ENCODE measurements at regions not wholly inside any gene's neighbourhood (a gene's known extent, or its start where the extent isn't known, plus 50 kb on each side); places are given as distances from the start of the nearest gene placed in this dataset.

DNA sequence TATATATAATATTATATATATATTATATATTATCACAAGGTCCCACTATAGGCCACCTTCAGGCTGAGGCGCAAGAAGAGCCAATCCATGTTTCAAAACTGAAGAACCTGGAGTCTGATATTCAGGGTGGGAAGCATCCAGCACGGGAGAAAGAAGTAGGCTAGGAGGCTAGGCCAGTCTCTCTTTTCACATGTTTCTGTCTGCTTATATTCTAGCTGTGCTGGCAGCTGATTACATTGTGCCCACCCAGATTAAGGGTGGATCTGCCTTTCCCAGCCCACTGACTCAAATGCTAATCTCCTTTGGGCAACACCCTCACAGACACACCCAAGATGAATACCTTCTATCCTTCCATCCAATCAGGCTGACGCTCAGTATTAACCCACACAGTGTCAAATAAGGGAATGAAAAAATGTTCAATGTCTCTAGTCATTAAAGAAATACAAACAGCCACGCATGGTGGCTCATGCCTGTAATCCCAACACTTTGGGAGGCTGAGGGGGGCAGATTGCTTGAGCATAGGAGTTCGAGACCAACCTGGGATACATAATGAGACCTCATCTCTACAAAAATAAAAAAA is 135.4 kb upstream of the PCBD1 start:
- DNase-seq: no peak

DNA sequence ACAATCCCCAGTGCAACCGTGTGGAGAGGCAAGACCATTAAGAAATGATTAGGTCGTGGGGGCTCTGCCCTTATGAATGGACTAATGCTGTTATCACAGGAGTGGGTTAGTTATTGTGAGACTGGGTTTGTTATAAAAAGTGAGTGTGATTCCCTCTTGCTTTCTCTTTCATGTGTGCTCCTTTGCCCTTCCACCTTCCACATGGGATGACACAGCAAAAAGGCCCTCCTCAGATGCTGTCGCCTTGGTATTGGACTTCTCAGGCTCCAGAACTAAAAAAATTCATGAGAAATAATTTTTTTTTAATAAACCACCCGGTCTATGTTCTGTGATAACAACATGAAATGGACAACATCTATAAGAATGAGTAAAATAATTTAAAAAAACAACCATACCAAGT is 136.1 kb upstream of the PCBD1 start:
- DNase-seq: no peak

DNA sequence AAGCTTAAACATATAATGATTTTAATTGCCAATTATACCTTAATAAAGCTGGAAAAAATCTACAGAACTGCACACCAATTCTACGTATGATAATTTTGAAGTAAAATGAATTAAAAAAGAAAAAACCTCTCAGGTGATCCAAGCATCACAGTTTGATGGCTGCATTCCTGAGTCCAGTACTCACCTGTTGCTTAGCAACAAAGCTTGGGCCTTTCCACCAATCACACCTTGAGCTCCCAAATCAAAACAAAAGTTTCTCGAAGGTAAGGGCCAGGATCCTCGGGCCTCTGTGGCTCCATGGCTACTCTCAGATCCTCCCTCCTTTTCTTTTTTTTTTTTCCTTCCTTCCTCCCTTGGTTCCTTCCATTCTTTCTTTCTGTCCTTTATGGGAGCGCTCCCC is 137.2 kb upstream of the PCBD1 start:
- DNase-seq: no peak

DNA sequence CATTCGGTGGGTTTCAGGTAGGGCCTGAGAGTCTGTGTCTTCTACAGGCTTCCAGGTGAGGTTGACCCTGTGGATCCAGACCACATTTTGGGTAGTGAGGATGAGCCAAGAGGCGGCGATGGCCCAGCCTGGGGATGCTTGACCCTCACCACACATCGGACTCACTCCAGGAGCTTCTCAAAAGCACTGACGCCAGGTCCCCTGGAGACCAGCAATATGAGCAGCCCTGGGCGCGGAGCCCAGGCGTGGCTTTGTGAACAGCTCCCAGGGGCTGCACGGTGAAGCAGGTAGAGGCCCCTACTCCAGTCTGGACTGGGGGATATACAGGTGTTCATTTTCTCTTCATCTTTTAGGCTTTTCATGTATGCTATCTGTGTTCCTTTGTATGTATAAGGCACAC is 139.7 kb upstream of the PCBD1 start:
- no peak for DNase-seq

DNA sequence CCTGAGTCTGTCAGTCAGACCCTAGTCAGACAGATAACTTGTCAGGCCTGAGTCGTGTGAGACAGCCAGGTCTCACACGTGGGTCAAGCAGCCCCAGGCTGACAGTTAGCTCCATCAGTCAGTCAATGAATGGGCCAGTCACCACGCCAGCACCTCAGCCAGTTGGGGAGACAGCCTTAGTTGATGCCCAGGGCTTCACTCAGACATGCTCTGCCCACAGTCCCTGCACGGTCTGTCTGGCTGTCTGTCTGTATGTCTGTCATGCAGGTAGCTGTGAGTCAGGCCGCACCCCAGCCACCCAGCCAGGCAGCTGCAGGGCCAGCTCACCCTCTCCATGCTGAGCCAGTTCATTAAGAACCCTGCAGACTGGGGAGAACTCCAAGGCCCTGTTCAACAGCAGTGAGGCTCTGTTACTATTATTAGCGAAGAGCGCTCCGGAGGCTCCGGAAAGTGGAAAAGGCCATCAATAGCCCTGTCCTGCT is 141.1 kb upstream of the PCBD1 start:
- DNase-seq: no peak

DNA sequence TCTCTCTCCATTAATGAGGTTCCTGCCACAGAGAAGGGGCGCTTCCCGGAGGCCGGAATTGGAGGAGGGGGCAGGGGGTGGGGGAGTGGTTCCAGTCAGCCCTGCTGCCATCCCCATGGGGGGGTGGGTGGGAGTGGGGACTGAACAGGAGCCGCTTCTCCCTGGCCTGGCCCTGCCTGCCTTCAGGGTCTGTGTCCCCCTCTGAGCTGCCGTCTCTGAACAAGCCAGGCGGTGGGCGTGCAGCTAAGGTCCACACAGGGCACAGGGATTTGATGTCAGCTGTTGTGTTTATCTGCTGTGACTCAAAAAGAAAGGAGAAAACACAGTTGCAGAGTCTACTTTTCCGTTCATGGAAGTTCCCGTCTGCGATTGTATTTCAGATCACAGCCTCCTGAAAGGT is 141.5 kb upstream of the PCBD1 start:
- DNase-seq: no peak

DNA sequence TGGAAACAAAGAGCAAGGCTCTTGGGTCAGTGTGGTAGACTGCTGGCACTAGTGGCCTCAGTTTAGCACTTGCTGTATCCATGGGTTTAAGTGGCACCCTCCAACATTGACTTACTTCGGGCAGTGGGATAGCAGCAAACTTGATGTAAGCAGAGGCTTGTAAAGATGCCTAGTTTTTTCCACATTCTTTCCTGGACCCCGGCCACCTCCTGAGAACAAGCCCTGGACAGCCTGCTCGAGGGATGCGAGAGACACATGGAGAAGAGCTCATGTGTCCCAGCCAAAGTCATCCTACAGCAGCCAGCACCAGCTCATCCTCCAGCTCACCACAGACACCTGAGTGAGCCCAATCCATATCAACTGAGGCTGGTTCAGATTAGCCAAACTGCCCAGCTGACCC is 142.7 kb upstream of the PCBD1 start:
- DNase-seq: peak; percentile 30

DNA sequence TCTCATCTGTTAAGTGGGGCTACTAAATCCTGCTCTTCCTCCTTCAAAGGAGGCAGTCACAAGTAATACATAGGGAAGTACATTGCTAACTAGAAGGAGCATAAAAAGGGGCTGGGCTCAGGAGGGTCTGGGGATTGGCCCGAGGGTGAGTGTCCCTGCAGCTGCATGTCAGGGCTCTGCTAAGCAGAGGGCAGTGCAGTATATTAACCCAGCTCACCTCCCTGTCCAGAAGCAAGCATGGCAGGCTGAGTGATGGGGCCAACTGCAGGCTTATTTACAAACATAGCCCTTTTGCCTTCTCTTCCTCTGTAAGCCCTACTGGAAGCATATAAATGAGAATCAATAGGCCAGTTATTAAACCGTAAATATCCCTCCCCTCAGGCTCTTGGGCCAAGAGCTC is 143.2 kb upstream of the PCBD1 start:
- DNase-seq: peak; percentile 75

DNA sequence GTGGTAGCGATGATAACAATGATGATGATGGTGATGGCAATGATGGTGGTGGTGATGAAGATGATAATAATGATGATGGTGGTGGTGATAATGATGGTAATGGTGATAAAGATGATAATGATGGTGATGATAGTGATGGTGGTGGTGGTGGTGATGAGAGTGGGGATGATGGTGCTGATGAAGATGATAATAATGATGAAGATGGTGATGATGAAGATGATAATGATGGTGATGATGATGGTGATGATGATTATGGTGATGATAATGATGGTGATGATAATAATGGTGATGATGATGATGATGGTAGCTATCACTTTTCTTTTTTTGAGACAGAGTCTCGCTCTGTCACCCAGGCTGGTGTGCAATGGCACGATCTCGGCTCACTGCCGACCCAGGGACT is 144.5 kb upstream of the PCBD1 start:
- DNase-seq: no peak

DNA sequence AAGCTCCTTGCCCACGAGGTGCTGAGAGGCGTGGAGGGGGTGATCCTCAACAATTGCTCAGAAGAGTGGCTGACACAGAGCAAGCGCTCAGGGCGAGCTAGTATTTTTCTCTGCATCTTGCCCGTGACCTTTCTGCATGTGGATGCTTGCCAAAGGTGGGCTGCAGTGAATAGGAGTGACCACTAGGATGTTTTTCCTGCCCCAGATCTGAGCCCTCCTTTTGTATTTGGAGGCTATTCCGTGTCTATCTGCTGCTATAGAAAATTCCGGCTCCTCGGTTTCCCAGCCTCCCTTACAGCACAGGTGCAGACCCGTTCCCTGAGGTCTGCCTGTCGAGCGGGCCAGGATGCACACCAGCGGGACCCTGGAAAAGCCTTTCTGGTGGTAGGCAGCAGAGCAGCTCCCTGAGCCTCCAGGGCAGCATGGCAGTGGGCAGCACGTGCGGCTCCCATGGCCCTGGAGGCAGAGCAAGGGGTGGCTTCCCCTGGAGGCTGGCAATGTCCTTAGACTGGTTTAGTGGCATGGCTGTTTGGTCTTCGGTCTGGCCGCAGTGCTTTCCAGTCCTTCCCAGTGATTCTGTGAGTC is 145.1 kb upstream of the PCBD1 start:
- DNase-seq: no peak

DNA sequence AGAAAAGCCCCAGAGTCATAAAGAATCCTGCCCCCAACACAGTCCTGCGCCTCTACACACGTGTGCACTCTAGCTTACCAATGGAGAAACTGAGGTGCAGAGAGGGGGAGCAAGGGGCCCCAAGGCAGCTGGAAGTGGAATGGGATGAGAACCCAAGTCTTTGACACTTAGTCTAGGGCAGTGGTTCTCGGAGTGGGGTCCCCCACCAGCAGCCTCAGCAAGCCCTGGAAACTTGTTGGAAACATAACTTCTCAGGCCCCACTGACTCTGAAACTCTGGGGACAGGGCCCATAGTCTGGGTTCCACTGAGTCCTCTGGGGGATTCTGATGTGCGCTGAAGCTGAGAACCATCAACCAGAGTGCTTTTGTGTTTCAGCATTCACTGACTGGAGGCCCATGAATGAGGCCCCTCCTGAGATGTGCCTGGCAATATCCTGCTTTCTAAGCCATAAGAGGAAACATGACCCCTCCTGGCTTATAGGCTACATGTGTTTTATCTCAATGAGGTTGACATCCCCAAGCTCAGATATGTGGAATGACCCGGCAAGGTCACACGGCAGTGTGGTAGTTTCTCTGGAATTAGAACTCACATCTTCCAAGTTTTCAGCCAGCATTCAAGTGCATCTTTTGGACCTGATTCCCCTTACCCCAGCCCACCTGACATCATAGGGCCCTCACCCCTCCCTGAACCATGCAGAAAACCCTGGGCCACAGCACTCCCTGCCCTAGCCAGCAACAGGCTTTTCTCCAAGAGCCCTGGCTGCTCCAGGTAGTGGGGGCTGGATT is 147.3 kb upstream of the PCBD1 start:
- DNase-seq: no peak

DNA sequence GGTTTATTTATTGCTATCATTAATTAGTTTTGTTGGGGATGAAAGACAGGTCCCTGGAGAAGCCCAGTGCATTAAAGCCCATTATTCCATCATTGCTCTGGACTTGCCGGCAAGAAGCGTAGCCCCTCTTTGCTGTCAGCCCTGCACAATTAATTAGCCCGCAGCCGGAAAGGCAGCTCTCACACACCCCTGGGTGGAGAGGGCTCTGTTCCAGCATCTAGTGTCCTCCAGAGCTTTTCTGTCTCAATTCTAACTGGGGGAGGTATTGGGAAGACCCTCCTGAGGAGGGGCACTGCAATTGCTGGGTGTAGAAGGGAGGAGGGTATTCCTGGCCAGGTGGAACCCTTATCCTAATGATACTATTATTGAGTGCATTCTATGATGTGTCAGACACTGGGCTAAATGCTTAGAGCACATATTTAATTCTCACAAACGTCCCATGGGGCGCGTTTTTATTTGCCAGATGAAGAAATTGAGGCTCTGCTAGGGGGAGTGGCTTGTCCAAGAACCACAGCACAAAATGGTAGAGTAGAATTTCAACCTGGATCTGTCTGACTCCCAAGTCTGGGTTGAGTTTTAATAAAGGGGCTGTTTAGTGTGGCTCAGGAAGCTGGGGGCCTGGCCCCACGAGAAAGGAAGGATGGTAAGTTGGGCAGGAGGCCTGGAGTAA is 148.1 kb upstream of the PCBD1 start:
- DNase-seq: no peak

DNA sequence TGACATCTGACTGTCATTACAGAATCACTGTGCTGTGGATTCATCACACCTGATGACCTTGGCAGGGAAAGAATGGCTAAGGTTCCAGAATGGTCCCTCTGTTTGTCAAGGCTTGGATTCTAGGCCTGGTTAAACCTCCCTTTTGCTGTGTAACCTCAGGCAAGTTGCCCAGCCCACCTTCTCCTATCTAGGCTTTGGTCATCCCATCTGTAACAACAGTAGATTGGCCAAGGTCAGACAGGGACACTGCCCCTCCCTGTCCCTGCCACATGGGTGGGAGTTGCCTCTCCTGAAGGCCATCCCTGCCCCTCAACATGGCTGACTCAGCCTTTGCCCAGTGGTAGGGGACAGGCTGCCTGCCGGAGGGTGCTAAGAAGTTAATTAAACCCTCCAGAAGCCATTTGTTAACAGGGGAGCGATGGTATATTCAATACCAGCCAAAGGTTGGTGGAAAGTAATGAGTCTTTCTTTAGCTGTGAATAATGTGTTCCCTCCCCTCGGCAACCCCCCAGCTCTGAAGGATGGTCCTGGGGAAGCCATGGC is 149.8 kb upstream of the PCBD1 start:
- no peak for DNase-seq

DNA sequence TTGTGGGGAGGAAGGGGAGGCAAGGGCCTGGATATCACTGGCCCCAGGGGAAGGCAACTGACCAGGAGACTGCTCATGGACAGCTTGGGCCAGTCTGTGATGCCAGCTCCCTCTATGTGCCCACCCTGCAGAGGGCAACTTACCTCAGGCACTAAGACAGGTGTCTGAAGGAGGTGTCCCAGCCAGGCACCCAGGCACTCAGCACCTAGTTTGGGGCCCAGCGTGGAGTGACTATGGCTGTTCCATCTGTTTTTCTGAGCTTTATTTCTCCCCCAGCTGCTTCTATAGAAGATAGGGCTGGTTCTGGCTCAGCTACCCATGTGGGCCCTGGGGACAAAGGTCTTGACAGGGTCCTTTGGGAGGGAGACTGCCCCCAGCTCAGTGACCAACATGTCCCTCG is 150.6 kb upstream of the PCBD1 start:
- no peak for DNase-seq

DNA sequence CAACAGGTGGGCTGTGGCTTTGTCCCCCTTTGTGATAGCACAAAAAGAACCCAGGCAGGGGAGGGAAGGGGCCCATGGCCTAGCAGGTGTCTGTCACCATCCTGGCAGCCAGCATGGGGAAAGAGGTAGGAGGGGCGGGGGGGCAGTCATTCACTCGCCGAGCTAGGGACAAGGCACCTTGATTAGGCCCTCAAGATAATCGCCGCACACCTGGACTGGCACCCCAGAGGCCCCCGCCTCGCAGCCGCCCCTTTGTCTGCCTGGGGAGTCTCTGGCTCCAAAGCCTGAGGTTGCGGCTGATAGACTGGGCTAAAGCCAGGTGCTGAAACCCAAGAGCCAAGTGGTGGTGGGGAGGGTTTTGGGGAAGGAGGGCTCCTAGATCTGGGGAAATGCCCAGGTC is 151.2 kb upstream of the PCBD1 start:
- no peak for DNase-seq

DNA sequence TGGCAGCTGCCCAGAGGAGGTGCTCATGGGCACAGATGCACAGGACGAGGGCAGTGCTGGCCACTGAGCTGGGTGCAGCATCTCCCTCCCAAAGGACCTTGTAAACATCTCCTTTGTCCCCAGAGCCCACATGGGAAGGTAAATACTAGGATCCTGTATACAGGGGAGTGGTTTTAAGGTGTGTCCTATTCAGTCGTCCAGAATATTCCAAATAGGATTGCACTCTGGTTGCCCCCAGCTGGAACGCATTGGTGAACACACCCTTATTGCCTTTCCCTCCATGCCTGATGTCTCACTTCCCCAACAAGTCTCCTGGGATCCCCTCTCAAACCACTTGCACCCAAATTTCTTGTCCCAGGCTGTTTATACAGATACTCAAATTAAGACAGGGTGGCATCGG is 152.0 kb upstream of the PCBD1 start:
- no peak for DNase-seq

DNA sequence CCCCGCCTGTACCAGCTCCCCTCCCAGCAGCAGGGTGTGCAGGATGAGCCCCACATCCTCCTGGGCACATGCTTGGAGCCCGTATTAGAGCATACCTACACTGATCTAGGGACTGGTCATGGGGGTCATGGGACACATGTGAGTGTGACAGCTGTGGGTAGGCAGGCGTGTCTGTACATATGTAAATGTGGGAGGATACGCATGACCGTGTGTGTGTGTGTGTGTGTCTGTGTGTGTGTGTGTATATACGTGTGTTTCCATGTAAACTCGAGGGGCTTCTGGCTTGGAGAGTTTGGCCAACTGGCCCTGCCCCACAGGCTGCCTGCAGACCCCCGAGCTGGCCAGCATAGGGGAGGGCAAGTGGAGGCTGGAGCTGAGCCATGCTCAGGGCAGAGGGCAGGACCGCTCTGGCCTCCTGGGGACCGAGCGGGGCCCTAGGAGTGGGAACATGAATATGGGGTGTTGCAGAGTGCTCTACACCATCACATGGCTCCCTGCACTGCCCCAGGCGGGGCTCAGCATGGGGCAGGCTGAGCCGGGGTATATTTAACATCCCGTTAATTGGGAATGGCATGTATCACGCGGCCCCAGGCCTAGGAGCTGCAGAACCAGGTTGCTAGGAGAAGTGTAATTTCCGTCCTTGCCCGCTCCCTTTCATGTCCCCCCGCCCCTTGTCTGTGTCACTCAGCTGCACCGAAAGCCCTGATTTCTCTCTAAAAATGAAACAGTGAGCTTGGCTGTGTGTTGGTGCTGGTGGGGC is 152.7 kb upstream of the PCBD1 start:
- peak; percentile 19 for DNase-seq

DNA sequence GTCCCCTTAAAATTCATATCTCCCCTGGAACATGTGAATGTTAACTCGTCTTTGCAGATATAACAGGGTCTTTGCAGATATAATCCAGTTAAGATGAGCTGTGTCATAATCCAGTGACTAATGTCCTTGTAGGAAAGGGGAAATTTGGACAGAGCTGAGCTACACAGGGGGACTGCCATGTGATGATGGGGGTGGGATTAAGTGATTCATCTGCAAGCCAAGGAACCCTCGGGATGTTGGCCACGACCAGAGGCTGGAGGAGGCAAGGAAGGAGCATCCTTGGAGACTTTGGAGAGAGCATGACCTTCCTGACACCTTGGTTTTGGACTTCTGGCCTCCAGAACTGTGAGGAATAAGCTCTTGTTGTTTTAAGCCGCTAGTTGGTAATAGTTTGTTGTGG is 153.9 kb upstream of the PCBD1 start:
- no peak for DNase-seq

DNA sequence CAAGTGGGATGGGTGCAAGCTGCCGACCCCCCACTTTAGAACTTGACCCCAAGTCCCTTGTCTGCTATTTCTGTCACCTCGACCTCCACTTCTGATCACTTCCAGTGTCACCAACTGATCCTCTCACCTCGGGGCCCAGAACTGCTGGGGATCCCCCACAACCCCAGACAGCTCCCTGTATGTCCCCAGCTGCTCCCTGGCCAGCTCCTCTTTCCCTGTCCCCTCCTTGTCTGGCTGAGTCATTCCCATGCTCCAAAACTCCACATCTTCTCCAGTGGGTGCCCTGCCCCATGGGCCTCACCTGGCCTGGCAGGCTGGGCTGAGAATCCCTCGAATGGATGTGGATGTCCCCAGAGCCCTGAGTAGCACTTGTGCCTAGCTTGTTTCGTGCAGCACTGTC is 154.3 kb upstream of the PCBD1 start:
- no peak for DNase-seq

DNA sequence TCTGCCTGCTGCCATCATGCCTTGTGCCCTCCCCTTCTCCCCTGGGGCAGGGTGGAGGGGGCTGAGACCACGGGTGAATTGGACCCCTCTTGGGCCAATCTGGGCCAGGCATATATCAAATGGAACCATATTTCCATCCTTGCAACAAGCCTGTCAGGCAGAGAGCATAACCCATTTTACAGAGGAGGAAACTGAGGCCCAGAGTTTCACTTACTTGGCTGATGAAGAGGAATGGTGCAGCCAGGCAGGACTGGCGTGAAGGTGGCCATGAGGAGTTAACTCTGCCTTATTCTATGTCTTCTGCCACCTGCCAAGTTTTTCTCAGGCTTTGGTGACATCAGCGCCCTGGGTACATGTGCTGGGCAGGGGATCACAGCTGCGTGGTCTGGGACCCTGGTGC is 155.5 kb upstream of the PCBD1 start:
- DNase-seq: no peak

DNA sequence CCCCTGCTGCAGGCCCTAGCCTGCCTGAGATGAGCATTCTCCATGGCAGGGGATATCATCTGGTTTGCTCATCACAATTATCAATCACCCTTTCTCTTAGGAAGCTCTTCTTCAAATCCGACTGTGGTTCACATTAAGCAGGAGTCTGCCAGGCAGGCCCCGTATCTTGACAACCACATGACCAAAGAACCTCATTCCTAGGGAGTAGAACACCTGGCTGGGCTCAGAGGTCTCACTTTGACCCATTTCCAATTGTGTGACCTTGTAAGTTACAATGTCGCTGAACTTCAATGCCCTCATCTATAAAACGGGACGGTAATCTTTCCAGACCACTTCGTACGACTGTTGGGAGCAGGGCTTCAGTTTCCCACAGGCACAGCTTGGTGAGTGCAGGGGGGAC is 156.4 kb upstream of the PCBD1 start:
- DNase-seq: no peak

DNA sequence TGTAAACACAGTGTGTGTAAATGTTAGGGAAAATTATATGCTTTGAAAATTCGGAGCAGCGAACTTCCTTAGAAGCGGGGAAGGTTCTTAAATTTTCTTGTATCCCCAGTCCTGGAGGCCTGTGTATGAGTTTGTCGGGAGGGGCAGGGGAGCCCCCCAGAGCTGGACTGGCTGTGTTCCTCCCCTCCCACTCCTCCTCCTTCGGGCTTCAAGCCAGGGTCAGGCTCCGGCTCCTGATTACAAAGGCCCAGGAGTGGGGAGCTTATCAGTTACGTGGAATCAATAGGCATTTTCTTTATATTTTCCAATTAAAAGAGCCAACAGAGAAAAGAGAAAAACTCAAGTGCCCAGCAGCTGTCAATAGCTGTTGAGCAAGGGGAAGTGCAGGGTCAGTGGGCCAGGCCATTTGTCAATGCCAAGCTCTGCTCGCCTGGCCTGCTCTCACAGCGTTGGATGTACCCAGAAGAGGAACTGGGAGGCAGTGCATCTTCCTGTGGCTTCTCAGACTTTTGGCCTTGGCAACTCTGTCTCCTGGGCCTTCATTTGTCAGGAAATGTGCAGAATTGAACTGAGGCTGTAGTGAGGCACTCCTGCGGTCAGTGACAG is 156.9 kb upstream of the PCBD1 start:
- no peak for DNase-seq

All from tongue (tissue), 1 donor.